Osteoblast (primary cell): ENCODE measurements at regions not wholly inside any gene's neighbourhood (a gene's known extent, or its start where the extent isn't known, plus 50 kb on each side); places are given as distances from the start of the nearest gene placed in this dataset.
"Not testable (repeated sequence)": the region's sequence is repeated elsewhere in the genome, so short reads cannot be mapped to it uniquely, and the experiment has no call there.

Experiments used
- DNase-seq: peaks from one replicate; pipeline ENCODE4 v3.0.0; 2011; ENCODE audit warnings: low spot score, mixed read lengths; ENCODE audit not compliant: insufficient read length; ENCODE audit errors: missing footprints
- H2AFZ ChIP-seq: 2 replicates; pipeline ENCODE4 v1.6.0; 2011; ENCODE audit warnings: mild to moderate bottlenecking, low read length
- H3K27ac ChIP-seq: 2 replicates; pipeline ENCODE4 v1.5.1; 2011; ENCODE audit warnings: mild to moderate bottlenecking, low read depth, low read length, moderate library complexity
- H3K27me3 ChIP-seq: 2 replicates; pipeline ENCODE4 v1.6.0; 2012; ENCODE audit warnings: mild to moderate bottlenecking, control low read depth, inconsistent platforms, low read length, moderate library complexity; ENCODE audit not compliant: insufficient read depth
- H3K36me3 ChIP-seq: 2 replicates; pipeline ENCODE4 v1.5.1; 2011; ENCODE audit warnings: mild to moderate bottlenecking, low read length, control low read depth, moderate library complexity; ENCODE audit not compliant: insufficient read depth
- H3K4me1 ChIP-seq: 2 replicates; pipeline ENCODE4 v1.5.1; 2011; ENCODE audit warnings: mild to moderate bottlenecking, low read length, control low read depth, moderate library complexity; ENCODE audit not compliant: insufficient read depth
- H3K4me2 ChIP-seq: 2 replicates; pipeline ENCODE4 v1.6.0; 2011; ENCODE audit warnings: mild to moderate bottlenecking, low read length; ENCODE audit not compliant: insufficient read depth
- H3K4me3 ChIP-seq: fragments of 200-600 bp; sonication (generic); 3 replicates; pipeline ENCODE4 v1.5.1; 2012; ENCODE audit warnings: mild to moderate bottlenecking, low read length, inconsistent platforms; ENCODE audit not compliant: insufficient read depth
- H3K79me2 ChIP-seq: 2 replicates; pipeline ENCODE4 v1.6.0; 2012; ENCODE audit warnings: mild to moderate bottlenecking, low read length, control low read depth, inconsistent platforms; ENCODE audit not compliant: insufficient read depth
- H3K9me3 ChIP-seq: 2 replicates; pipeline ENCODE4 v1.5.1; 2011; ENCODE audit warnings: low read depth, low read length, control low read depth
- H4K20me1 ChIP-seq: 2 replicates; pipeline ENCODE4 v1.6.0; 2012; ENCODE audit warnings: mild to moderate bottlenecking, low read length, control low read depth; ENCODE audit not compliant: insufficient read depth
- CTCF ChIP-seq: IDR thresholded peaks from 2 replicates; pipeline ENCODE4 v1.5.1; 2011; ENCODE audit warnings: mild to moderate bottlenecking, low read depth, low read length, moderate library complexity; ENCODE audit errors: extremely low read depth

GRCh38 chr14:62505045-62505444, 540.2 kb downstream of the KCNH5 start:
- no peak overlapping the region for H3K4me3 ChIP-seq
- H3K4me2 ChIP-seq = no peak overlapping the region
- no peaks in the 10 kb centered on the region for H3K36me3 ChIP-seq
- DNase-seq = no peak
- no peaks in the 10 kb centered on the region for H3K27me3 ChIP-seq
- no peaks in the 10 kb centered on the region for H3K4me1 ChIP-seq
- H4K20me1 ChIP-seq = no peaks in the 10 kb centered on the region
- no peak for TF ChIP-seq CTCF
- no peaks in the 10 kb centered on the region for H3K9me3 ChIP-seq
- no peak overlapping the region for H2AFZ ChIP-seq
- H3K79me2 ChIP-seq = no peaks in the 10 kb centered on the region
- H3K27ac ChIP-seq = no peak overlapping the region

DNA sequence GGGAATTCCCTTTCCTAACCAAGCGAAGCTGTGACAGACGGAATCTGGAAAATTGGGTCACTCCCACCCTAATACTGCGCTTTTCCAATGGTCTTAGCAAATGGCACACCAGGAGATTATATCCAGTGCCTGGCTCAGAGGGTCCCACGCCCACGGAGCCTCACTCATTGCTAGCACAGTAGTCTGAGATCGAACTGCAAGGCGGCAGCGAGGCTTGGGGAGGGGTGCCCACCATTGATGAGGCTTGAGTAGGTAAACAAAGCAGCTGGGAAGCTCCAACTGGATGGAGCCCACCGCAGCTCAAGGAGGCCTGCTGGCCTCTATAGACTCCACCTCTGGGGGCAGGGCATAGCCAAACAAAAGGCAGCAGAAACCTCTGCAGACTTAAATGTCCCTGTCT, 523.9 kb downstream of the KCNH5 start:
- H3K27ac ChIP-seq, H3K79me2 ChIP-seq, H3K9me3 ChIP-seq, H3K27me3 ChIP-seq, H4K20me1 ChIP-seq, H3K36me3 ChIP-seq, H3K4me1 ChIP-seq, H3K4me3 ChIP-seq, H2AFZ ChIP-seq, H3K4me2 ChIP-seq, DNase-seq: not testable (repeated sequence)

GRCh38 chr14:62528296-62528695, 517.0 kb downstream of the KCNH5 start:
- no peaks in the 10 kb centered on the region for H3K9me3 ChIP-seq
- no peak overlapping the region for H2AFZ ChIP-seq
- H3K4me2 ChIP-seq = no peak overlapping the region
- no peaks in the 10 kb centered on the region for H3K27me3 ChIP-seq
- H3K4me3 ChIP-seq = no peak overlapping the region
- no peaks in the 10 kb centered on the region for H4K20me1 ChIP-seq
- no peak for DNase-seq
- H3K4me1 ChIP-seq = no peaks in the 10 kb centered on the region
- no peak for TF ChIP-seq CTCF
- H3K36me3 ChIP-seq = no peaks in the 10 kb centered on the region
- H3K79me2 ChIP-seq = no peaks in the 10 kb centered on the region
- H3K27ac ChIP-seq = no peak overlapping the region

GRCh38 chr14:62532181-62532580, 513.1 kb downstream of the KCNH5 start:
- H3K4me3 ChIP-seq = no peak overlapping the region
- H3K36me3 ChIP-seq = no peaks in the 10 kb centered on the region
- H3K9me3 ChIP-seq = peaks cover 2% of the 10 kb centered on the region
- H3K4me1 ChIP-seq = no peaks in the 10 kb centered on the region
- no peaks in the 10 kb centered on the region for H3K27me3 ChIP-seq
- H3K27ac ChIP-seq = no peak overlapping the region
- TF ChIP-seq CTCF = no peak
- H4K20me1 ChIP-seq = no peaks in the 10 kb centered on the region
- no peaks in the 10 kb centered on the region for H3K79me2 ChIP-seq
- no peak for DNase-seq
- H2AFZ ChIP-seq = no peak overlapping the region
- no peak overlapping the region for H3K4me2 ChIP-seq
